Right atrium auricular region (tissue), 2 donors: ENCODE measurements at regions not wholly inside any gene's neighbourhood (a gene's known extent, or its start where the extent isn't known, plus 50 kb on each side); places are given as distances from the start of the nearest gene placed in this dataset.

Source experiments
- DNase-seq: peaks from one replicate; pipeline ENCODE4 v3.0.0-alpha.2; 2019; ENCODE audit warnings: low spot score
- H3K27ac ChIP-seq, 2 donors: fragments of 200-600 bp; sonication (generic); 1 replicate in 1 of 2; 2 replicates in 1 of 2; pipeline ENCODE4 v1.5.1; 2016 to 2019
- H3K27me3 ChIP-seq, 2 donors: fragments of 200-600 bp; sonication (generic); one replicate each; pipeline versions ENCODE4 v1.5.1 to v1.6.0; 2017 to 2019
- H3K36me3 ChIP-seq: fragments of 200-600 bp; sonication (generic); one replicate; pipeline ENCODE4 v1.5.1; 2016
- H3K4me1 ChIP-seq, 2 donors: fragments of 200-600 bp; sonication (generic); one replicate each; pipeline versions ENCODE4 v1.5.1 to v1.6.0; 2017 to 2019
- H3K4me3 ChIP-seq, 2 donors: fragments of 200-600 bp; sonication (generic); 1 replicate in 1 of 2; 2 replicates in 1 of 2; pipeline ENCODE4 v1.5.1; 2017 to 2019; ENCODE audit warnings: mild to moderate bottlenecking in 1 of 2, moderate library complexity in 1 of 2
- H3K9me3 ChIP-seq, 2 donors: fragments of 200-600 bp; sonication (generic); one replicate each; pipeline ENCODE4 v1.5.1; 2019
- CTCF ChIP-seq, 2 donors: fragments of 200-600 bp; sonication (generic); IDR thresholded peaks; one replicate each; pipeline ENCODE4 v1.5.1; 2019; ENCODE audit warnings: antibody characterized with exemption in 2 of 2

DNA sequence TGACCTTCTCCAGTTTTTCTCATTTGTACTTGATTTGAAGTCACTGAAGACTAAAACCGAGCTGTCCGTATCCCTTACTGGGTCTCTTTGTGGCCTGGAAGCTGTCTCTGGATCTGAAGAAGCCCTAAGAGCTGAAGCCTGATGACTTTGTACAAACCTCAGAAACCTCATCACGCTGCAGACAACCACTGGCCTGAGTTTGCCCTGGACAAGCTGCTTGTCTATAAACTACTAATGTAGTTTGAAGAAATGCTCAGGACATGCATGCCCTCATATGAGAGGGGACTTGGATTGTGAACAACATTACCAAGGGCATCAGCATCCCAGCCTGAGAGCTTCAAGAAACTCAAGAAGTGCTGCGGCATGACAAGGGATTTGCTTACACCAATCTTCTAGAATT lies 79.3 kb upstream of the CBLN2 start:
- TF ChIP-seq CTCF (IDR thresholded peaks at IDR 0.05), result no peak
- no peak overlapping the region for H3K4me3 ChIP-seq
- DNase-seq, result no peak
- H3K27me3 ChIP-seq, result no peaks in the 10 kb centered on the region
- no peaks in the 10 kb centered on the region for H3K4me1 ChIP-seq
- H3K36me3 ChIP-seq, result no peaks in the 10 kb centered on the region
- H3K9me3 ChIP-seq, result no peaks in the 10 kb centered on the region
- H3K27ac ChIP-seq, result no peak overlapping the region

DNA sequence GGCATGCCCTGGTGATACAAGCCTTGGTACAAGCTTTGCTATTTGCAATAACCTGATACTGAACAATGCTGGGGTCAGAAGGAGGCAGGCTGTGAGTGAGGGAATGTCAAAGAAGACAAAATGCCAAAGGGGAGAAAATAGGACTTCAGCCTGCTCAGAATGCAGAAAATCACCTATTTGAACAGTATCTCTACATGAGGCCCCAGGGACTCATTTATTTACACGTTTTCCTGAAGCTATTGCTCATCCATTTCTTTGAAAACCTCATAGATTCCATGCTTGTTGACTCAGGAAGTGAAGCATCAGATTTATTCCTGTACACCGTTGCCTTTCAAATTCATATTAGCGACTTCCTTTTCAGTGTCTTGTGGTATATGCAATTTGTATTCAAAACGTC lies 69.4 kb upstream of the CBLN2 start:
- Histone ChIP-seq H3K4me1 (no peaks in the 10 kb centered on the region), H3K4me3 (no peak overlapping the region), H3K27me3 (no peaks in the 10 kb centered on the region), H3K36me3 (no peaks in the 10 kb centered on the region), H3K27ac (no peak overlapping the region), H3K9me3 (no peaks in the 10 kb centered on the region)
- no peak for DNase-seq
- no peak for TF ChIP-seq CTCF (IDR thresholded peaks at IDR 0.05)

GRCh38 chr18:72612894-72613533 lies 68.9 kb upstream of the CBLN2 start:
- Histone ChIP-seq H3K27ac (no peak overlapping the region), H3K36me3 (no peaks in the 10 kb centered on the region), H3K9me3 (no peaks in the 10 kb centered on the region), H3K4me1 (no peaks in the 10 kb centered on the region), H3K4me3 (no peak overlapping the region), H3K27me3 (no peaks in the 10 kb centered on the region)
- no peak for TF ChIP-seq CTCF (IDR thresholded peaks at IDR 0.05)
- DNase-seq, result no peak

GRCh38 chr18:72605376-72605775 lies 61.2 kb upstream of the CBLN2 start:
- Histone ChIP-seq H3K4me1 (no peaks in the 10 kb centered on the region), H3K27ac (no peak overlapping the region), H3K27me3 (no peaks in the 10 kb centered on the region), H3K9me3 (no peaks in the 10 kb centered on the region), H3K36me3 (no peaks in the 10 kb centered on the region), H3K4me3 (no peak overlapping the region)
- no peak for TF ChIP-seq CTCF (IDR thresholded peaks at IDR 0.05)
- no peak for DNase-seq

GRCh38 chr18:72601944-72602343 lies 57.8 kb upstream of the CBLN2 start:
- Histone ChIP-seq H3K4me1 (no peaks in the 10 kb centered on the region), H3K9me3 (no peaks in the 10 kb centered on the region), H3K4me3 (no peak overlapping the region), H3K36me3 (no peaks in the 10 kb centered on the region), H3K27me3 (no peaks in the 10 kb centered on the region), H3K27ac (no peak overlapping the region)
- no peak for DNase-seq
- TF ChIP-seq CTCF (IDR thresholded peaks at IDR 0.05), result no peak

GRCh38 chr18:72601481-72601880 lies 57.3 kb upstream of the CBLN2 start:
- no peaks in the 10 kb centered on the region for H3K4me1 ChIP-seq
- H3K9me3 ChIP-seq, result no peaks in the 10 kb centered on the region
- no peak for TF ChIP-seq CTCF (IDR thresholded peaks at IDR 0.05)
- H3K36me3 ChIP-seq, result no peaks in the 10 kb centered on the region
- no peak for DNase-seq
- no peaks in the 10 kb centered on the region for H3K27me3 ChIP-seq
- no peak overlapping the region for H3K27ac ChIP-seq
- H3K4me3 ChIP-seq, result no peak overlapping the region
